Psoas muscle (tissue), 7 donors: ENCODE measurements at regions not wholly inside any gene's neighbourhood (a gene's known extent, or its start where the extent isn't known, plus 50 kb on each side); places are given as distances from the start of the nearest gene placed in this dataset.

ENCODE experiments used
- ATAC-seq, 4 donors: fragments of 200-7000 bp; cut with Tn5 transposase; one replicate each; pipeline ENCODE4 v1.9.1; 2020; ENCODE audit warnings: moderate library complexity in 3 of 4, mild to moderate bottlenecking in 2 of 4
- DNase-seq, 2 donors: peaks; one replicate each; pipeline ENCODE4 v3.0.0-alpha.2; 2020
- H3K27ac ChIP-seq: fragments of 200-600 bp; one replicate; pipeline ENCODE4 v1.8.0; 2022
- H3K27me3 ChIP-seq, 3 donors: fragments of 200-600 bp in 1 of 3; one replicate each; pipeline versions ENCODE4 v1.6.1 to v1.8.0; 2013 to 2022; ENCODE audit warnings: low read length in 2 of 3, mild to moderate bottlenecking in 2 of 3, moderate library complexity in 1 of 3; ENCODE audit not compliant: insufficient read depth in 3 of 3
- H3K36me3 ChIP-seq, 2 donors: fragments of 200-600 bp in 1 of 2; one replicate each; pipeline versions ENCODE4 v1.6.1 to v1.8.0; 2013 to 2022; ENCODE audit warnings: low read depth in 1 of 2, mild to moderate bottlenecking in 1 of 2, moderate library complexity in 1 of 2; ENCODE audit not compliant: insufficient read depth in 1 of 2
- H3K4me1 ChIP-seq: fragments of 200-600 bp; one replicate; pipeline ENCODE4 v1.8.0; 2022
- H3K4me3 ChIP-seq: fragments of 200-600 bp; one replicate; pipeline ENCODE4 v1.8.0; 2022; ENCODE audit warnings: mild to moderate bottlenecking
- H3K9me3 ChIP-seq: fragments of 200-600 bp; one replicate; pipeline ENCODE4 v1.8.0; 2022
- WGBS, 3 donors: extraction: QIAGEN DNeasy Blood & Tissue Kit; methylation state at CpG; one replicate each; pipeline versions ENCODE4 v1.1.6 to v1.1.7; 2013; 5-methylcytosine and 5-hydroxymethylcytosine counted together
- intact Hi-C, 2 donors: fragments of 100-400 bp; cut with DNase I; formaldehyde crosslinking; loops; one replicate each; pipeline versions ENCODE4 v1.11.0 to v1.14.2; 2022
- TF ChIP-seq, protein P1 (sequence below): fragments of 200-600 bp; IDR thresholded peaks from one replicate; pipeline ENCODE4 v1.8.0; 2022; ENCODE audit warnings: antibody characterized with exemption
- donor health status: healthy with polysubstance abuse.
- donor health status: DM: no; HTN: no; CAD: no; lungs with moderate emphysema.
- donor health status: Bipolar disorder and iron deficiency.
- donor health status: healthy.
- donor health status: DM: yes; HTN: yes; CAD: no.
- donor health status: DM: no; HTN: no; CAD: no.
- donor health status: DM: yes; HTN: yes; CAD: no.

- no peak for ATAC-seq
- Histone ChIP-seq H3K27ac (no peak overlapping the region), H3K9me3 (no peaks in the 10 kb centered on the region), H3K4me1 (no peaks in the 10 kb centered on the region), H3K36me3 (no peaks in the 10 kb centered on the region), H3K4me3 (no peak overlapping the region), H3K27me3 (no peaks in the 10 kb centered on the region)
- intact Hi-C loops, result no loop called here
- TF ChIP-seq, protein P1, sequence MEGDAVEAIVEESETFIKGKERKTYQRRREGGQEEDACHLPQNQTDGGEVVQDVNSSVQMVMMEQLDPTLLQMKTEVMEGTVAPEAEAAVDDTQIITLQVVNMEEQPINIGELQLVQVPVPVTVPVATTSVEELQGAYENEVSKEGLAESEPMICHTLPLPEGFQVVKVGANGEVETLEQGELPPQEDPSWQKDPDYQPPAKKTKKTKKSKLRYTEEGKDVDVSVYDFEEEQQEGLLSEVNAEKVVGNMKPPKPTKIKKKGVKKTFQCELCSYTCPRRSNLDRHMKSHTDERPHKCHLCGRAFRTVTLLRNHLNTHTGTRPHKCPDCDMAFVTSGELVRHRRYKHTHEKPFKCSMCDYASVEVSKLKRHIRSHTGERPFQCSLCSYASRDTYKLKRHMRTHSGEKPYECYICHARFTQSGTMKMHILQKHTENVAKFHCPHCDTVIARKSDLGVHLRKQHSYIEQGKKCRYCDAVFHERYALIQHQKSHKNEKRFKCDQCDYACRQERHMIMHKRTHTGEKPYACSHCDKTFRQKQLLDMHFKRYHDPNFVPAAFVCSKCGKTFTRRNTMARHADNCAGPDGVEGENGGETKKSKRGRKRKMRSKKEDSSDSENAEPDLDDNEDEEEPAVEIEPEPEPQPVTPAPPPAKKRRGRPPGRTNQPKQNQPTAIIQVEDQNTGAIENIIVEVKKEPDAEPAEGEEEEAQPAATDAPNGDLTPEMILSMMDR, result no peak
- WGBS, 3 donors, result 22 to 36% (median 24%) methylated on average over 2 of the region's 2 CpGs
- no peak for DNase-seq
Measured at GRCh38 chr4:32148111-32148666, 1428.0 kb downstream of the PCDH7 start.

GRCh38 chr4:32158961-32159360, 1438.8 kb downstream of the PCDH7 start:
- H3K27ac ChIP-seq, result no peak overlapping the region
- no peak for DNase-seq
- WGBS, 3 donors, result 44 to 68% (median 49%) methylated on average over 1 of the region's 1 CpG
- no peaks in the 10 kb centered on the region for H3K36me3 ChIP-seq
- TF ChIP-seq, protein P1, result no peak
- H3K27me3 ChIP-seq, result no peaks in the 10 kb centered on the region
- no peaks in the 10 kb centered on the region for H3K9me3 ChIP-seq
- no peak for ATAC-seq
- H3K4me3 ChIP-seq, result no peak overlapping the region
- no peaks in the 10 kb centered on the region for H3K4me1 ChIP-seq
- intact Hi-C loops, result no loop called here

- Histone ChIP-seq H3K36me3 (no peaks in the 10 kb centered on the region), H3K4me1 (no peaks in the 10 kb centered on the region), H3K4me3 (no peak overlapping the region), H3K9me3 (no peaks in the 10 kb centered on the region), H3K27ac (no peak overlapping the region), H3K27me3 (no peaks in the 10 kb centered on the region)
- 81 to 85% (median 84%) methylated on average over 3 of the region's 3 CpGs for WGBS, 3 donors
- ATAC-seq, result no peak
- TF ChIP-seq, protein P1, result no peak
- intact Hi-C loops, result no loop called here
- no peak for DNase-seq
Measured at GRCh38 chr4:32161392-32161791, 1441.2 kb downstream of the PCDH7 start.

- 86 to 93% (median 86%) methylated on average over 3 of the region's 3 CpGs for WGBS, 3 donors
- no peak for ATAC-seq
- intact Hi-C loops, result no loop called here
Measured at GRCh38 chr4:32163125-32163524, 1443.0 kb downstream of the PCDH7 start.

GRCh38 chr4:32169841-32170240, 1449.7 kb downstream of the PCDH7 start:
- H3K4me3 ChIP-seq, result no peak overlapping the region
- H3K27ac ChIP-seq, result no peak overlapping the region
- ATAC-seq (no peak), DNase-seq (no peak)
- TF ChIP-seq, protein P1, result no peak
- no peaks in the 10 kb centered on the region for H3K36me3 ChIP-seq
- H3K27me3 ChIP-seq, result no peaks in the 10 kb centered on the region
- 95 to 98% (median 97%) methylated on average over 3 of the region's 3 CpGs for WGBS, 3 donors
- no peaks in the 10 kb centered on the region for H3K4me1 ChIP-seq
- H3K9me3 ChIP-seq, result no peaks in the 10 kb centered on the region
- intact Hi-C loops, result no loop called here

More at GRCh38 chr4:32163125-32163524, 1443.0 kb downstream of the PCDH7 start:
- no peak overlapping the region for H3K4me3 ChIP-seq
- no peaks in the 10 kb centered on the region for H3K27me3 ChIP-seq
- TF ChIP-seq, protein P1, result no peak
- no peaks in the 10 kb centered on the region for H3K9me3 ChIP-seq
- no peaks in the 10 kb centered on the region for H3K36me3 ChIP-seq
- no peaks in the 10 kb centered on the region for H3K4me1 ChIP-seq
- DNase-seq, result no peak
- H3K27ac ChIP-seq, result no peak overlapping the region
